ENCODE measurements at regions not wholly inside any gene's neighbourhood (a gene's known extent, or its start where the extent isn't known, plus 50 kb on each side); places are given as distances from the start of the nearest gene placed in this dataset.

- peak; percentile 13 for DNase-seq (ENCODE audit: low read depth)
Measured at GRCh38 chr7:54847921-54848320, 88.9 kb upstream of the SEC61G start.

GRCh38 chr7:54856856-54857255 lies 97.8 kb upstream of the SEC61G start:
- DNase-seq (ENCODE audit: low read depth) = no peak

GRCh38 chr7:54857294-54857693 lies 98.3 kb upstream of the SEC61G start:
- no peak for DNase-seq (ENCODE audit: low read depth)

GRCh38 chr7:54858008-54858692 lies 99.1 kb upstream of the SEC61G start:
- no peak for DNase-seq (ENCODE audit: low read depth)

- DNase-seq (ENCODE audit: low read depth) = no peak
Measured at GRCh38 chr7:54859066-54859465, 100.1 kb upstream of the SEC61G start.

- DNase-seq (ENCODE audit: low read depth) = no peak
Measured at GRCh38 chr7:54859545-54859944, 100.5 kb upstream of the SEC61G start.

GRCh38 chr7:54860003-54860775 lies 101.2 kb upstream of the SEC61G start:
- no peak for DNase-seq (ENCODE audit: low read depth)

GRCh38 chr7:54860843-54861242 lies 101.8 kb upstream of the SEC61G start:
- DNase-seq (ENCODE audit: low read depth) = no peak

- no peak for DNase-seq (ENCODE audit: low read depth)
Measured at GRCh38 chr7:54864663-54865062, 105.7 kb upstream of the SEC61G start.

GRCh38 chr7:54869523-54869922 lies 110.5 kb upstream of the SEC61G start:
- DNase-seq (ENCODE audit: low read depth) = no peak

- no peak for DNase-seq (ENCODE audit: low read depth)
Measured at GRCh38 chr7:54874804-54875203, 115.8 kb upstream of the SEC61G start.

- DNase-seq (ENCODE audit: low read depth) = peak; percentile 17
Measured at GRCh38 chr7:54877683-54878082, 118.7 kb upstream of the SEC61G start.

GRCh38 chr7:54878339-54878738 lies 119.3 kb upstream of the SEC61G start:
- DNase-seq (ENCODE audit: low read depth) = no peak

- DNase-seq (ENCODE audit: low read depth) = peak; percentile 14
Measured at GRCh38 chr7:54879776-54880175, 120.8 kb upstream of the SEC61G start.

GRCh38 chr7:54880326-54880989 lies 121.4 kb upstream of the SEC61G start:
- no peak for DNase-seq (ENCODE audit: low read depth)

GRCh38 chr7:54881816-54882520 lies 123.0 kb upstream of the SEC61G start:
- no peak for DNase-seq (ENCODE audit: low read depth)

- no peak for DNase-seq (ENCODE audit: low read depth)
Measured at GRCh38 chr7:54882694-54883093, 123.7 kb upstream of the SEC61G start.

GRCh38 chr7:54883576-54883975 lies 124.6 kb upstream of the SEC61G start:
- peak; percentile 39 for DNase-seq (ENCODE audit: low read depth)

- no peak for DNase-seq (ENCODE audit: low read depth)
Measured at GRCh38 chr7:54885285-54885684, 126.3 kb upstream of the SEC61G start.

- no peak for DNase-seq (ENCODE audit: low read depth)
Measured at GRCh38 chr7:54888067-54888733, 129.2 kb upstream of the SEC61G start.

GRCh38 chr7:54888734-54889082 lies 129.7 kb upstream of the SEC61G start:
- no peak for DNase-seq (ENCODE audit: low read depth)

GRCh38 chr7:54897891-54898290 lies 120.9 kb upstream of the EGFR start:
- no peak for DNase-seq (ENCODE audit: low read depth)
